Stimulated activated CD8-positive, alpha-beta memory T cell treated with anti-CD3 and anti-CD28 coated beads, Interleukin-4, amount 100 ng/mL, for 4 hours (primary cell): ENCODE measurements at regions not wholly inside any gene's neighbourhood (a gene's known extent, or its start where the extent isn't known, plus 50 kb on each side); places are given as distances from the start of the nearest gene placed in this dataset.
"Not testable (repeated sequence)": the region's sequence is repeated elsewhere in the genome, so short reads cannot be mapped to it uniquely, and the experiment has no call there.

Experiments
- DNase-seq, 2 donors: peaks; one replicate each; pipeline ENCODE4 v3.0.0-alpha.2; 2020; ENCODE audit warnings: low read depth in 2 of 2, low spot score in 1 of 2

GRCh38 chr7:3135626-3136025 lies 92.0 kb upstream of the CARD11 start:
- DNase-seq: no peak

GRCh38 chr7:3138206-3138605 lies 94.5 kb upstream of the CARD11 start:
- DNase-seq: no peak

DNA sequence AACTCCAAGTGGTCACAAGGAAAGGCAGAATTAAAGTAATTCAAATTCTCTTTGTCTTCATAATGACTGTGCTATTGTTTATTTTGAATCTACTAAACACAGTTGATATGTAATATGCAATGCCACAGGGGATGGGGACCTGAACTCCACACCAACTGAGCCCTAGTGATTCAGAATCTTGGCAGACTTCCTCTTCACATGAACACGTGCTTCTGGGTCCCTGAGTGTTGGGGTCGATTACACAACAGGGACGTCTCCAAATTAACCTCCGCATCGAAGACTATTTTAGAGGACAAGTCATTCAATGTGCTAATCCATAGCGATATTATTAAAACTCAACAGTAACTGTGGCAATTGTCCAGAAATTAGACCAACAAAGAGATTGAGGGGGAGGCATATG lies 95.3 kb upstream of the CARD11 start:
- DNase-seq: no peak

DNA sequence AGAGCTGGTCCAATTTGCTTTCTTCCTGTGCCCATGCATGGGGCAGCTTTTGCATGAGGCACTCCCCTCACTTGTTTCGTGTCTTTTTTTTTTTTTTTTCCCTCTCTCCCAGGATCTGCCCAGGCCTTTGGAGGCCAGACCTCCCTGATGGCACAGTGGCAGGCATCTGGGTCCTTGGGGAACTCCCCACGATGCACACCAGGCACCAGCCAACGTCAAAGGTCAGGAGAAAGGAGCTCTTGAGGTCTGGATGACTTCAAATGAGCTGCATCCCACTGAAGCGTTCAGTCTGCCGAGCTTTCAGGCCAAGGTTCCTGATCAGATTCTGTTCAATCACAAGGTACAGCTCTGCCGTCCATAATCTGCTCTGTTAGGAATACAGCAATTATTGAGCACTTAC lies 97.2 kb upstream of the CARD11 start:
- DNase-seq: no peak

- no peak for DNase-seq
Observed at GRCh38 chr7:3141326-3141725, 97.7 kb upstream of the CARD11 start.

DNA sequence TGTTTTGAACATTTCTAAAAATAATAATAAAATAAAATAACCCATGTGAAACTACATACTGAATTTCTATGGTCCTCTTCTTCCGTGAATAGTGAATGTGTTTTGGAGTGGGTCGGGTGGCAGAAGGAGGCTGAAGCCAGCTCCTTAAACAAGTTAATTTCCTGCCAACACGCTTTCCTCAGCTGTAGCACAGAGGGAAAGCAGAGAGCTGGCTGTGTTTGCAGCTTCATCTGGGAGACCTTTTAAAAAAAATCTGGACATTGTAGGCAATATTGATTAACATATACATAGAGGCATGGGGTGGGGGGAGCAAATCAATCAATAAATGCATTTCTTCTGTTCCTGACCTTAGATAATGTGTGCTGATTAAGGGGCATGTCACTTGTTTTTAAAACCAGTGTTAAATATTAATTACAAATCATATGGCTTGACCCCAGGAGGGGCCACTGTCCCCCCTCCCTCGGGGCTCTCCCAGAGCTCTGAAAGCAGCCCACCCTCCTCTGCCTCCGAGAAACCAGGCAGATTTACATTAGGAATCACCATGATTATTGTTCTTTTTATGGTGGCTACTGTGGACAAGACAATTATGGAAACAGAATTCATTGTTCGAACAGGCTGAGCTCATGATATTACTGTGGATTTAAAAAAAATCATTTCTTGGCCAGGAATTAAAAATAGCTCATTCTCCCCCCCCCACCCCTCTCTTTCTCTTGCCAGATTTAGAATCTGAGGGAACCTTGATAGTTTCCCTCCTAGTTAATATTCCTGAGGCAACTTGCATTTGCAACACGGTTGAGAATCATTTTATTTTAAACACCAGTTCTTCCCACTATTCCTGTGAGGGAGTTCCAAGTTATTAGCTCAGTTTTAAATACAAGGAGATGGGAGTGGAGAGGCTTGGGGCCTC lies 100.5 kb upstream of the CARD11 start:
- no peak for DNase-seq

DNA sequence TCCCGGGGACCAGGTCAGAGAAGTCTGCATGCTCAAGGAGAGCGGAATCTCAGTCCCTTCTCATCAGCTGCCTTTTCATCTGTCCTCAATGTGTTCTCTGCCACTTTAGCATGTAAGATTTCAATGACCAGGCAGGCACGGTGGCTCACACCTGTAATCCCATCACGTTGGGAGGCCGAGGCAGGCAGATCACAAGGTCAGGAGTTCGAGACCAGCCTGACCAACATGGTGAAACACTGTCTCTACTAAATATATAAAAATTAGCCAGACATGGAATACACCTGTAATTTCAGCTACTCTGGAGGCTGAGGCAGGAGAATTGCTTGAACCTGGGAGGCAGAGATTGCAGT lies 101.1 kb upstream of the CARD11 start:
- DNase-seq: not testable (repeated sequence)

DNA sequence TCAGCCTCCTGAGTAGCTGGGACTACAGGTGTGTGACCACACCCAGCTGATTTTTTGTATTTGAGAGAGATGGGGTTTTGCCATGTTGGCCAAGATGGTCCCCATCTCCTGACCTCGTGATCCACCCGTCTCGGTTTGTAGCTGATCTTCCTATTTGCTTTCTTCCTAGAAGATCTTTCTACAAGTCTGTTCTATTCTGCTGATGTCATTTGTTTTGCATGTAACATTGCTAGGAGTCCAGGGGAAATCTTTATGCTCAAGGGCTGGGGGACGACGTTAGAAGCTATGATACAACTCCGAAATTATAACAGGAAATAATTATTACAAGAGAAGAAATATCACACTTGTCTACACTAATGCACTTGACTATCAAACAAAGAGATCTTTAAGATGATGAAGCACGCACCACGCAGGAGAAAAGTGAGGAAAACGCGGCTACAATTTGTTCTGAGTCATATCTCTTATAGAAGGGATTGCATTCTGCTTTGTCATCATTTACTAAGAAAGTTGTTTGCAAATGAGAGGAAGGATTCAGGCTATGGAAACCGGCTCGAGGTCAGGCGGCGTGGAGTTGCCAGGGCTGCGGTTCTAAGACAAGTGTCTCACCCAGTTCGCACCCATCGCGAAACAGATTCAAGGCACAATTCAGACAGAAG lies 103.0 kb upstream of the CARD11 start:
- DNase-seq: no peak

DNA sequence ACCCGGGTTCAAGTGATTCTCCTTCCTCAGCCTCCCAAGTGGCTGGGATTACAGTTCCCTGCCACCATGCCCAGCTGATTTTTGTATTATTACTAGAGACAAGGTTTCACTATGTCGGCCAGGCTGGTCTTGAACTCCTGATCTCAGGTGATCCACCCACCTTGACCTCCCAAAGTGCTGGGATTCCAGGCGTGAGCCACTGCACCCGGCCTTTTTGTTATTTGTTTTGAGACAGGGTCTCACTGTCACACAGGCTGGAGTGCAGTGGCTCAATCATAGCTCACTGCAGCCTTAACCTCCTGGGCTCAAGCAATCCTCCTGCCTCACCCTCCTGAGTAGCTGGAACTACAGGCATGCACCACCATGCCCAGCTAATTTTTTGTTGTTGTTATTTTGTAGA lies 104.8 kb upstream of the CARD11 start:
- not testable (repeated sequence) for DNase-seq

- DNase-seq: no peak
Observed at GRCh38 chr7:3149231-3149995, 105.7 kb upstream of the CARD11 start.

DNA sequence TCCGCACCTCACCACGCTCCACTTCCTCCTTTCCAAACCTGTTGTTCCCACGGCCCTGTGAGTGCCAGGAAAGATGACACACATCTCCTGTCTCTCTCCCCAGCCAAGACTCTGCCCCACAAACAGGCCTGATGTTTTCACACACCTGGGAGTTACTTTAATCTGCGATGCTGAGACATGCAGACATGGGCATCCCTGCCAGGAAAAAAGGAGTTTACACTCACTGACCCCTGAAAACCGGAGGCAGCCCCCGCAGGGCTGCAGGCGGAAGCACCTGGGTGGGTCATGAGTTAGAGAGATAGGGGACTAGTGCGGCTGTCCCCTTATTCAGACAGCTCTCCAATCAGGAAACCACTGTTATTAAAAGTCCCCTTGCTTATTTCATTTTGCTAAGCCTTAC lies 106.4 kb upstream of the CARD11 start:
- DNase-seq: no peak

- DNase-seq: no peak
Observed at GRCh38 chr7:3151784-3152183, 108.1 kb upstream of the CARD11 start.

GRCh38 chr7:3152714-3153113 lies 109.0 kb upstream of the CARD11 start:
- DNase-seq: no peak

- DNase-seq: no peak
Observed at GRCh38 chr7:3153118-3153517, 109.5 kb upstream of the CARD11 start.

- DNase-seq: no peak
Observed at GRCh38 chr7:3154317-3154716, 110.7 kb upstream of the CARD11 start.

GRCh38 chr7:3154881-3155494 lies 111.3 kb upstream of the CARD11 start:
- DNase-seq: peak; percentile 26 to 29

GRCh38 chr7:3156508-3156907 lies 112.8 kb upstream of the CARD11 start:
- DNase-seq: no peak

DNA sequence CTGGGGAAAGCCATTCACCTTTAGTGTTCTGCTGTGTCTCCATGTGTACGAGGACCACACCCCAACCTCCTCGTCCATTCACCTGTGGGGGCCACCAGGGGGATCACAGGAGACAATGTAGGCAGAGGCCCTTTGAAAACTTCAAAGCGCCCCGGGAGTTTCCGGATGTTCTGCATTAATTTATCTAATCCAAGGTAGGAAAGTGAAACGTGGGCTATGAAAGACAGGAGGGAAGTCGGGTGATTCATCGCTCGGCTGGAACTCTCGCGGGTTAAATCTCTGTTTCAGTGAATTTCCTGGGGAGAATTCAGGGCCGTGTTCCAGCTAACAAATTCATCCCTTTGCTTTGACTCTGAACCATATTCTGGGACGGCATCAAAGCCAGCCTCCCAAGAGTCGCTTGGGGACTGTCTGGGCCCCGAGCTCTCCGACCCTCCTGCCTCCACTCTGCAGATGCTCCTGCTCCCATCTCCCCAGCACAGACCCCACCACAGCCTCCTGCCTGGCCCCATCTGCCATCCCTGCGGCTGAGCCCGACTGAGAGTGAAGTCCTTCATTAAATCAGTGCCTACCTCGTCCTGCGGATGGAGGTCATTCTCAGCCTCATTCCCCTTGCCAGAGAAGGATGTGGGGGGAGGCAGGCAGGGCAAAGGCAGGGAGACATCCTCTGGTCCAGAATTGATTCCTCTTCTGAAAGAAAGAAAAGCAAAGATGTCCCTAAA lies 114.1 kb upstream of the CARD11 start:
- no peak for DNase-seq

- DNase-seq: no peak
Observed at GRCh38 chr7:3158341-3158760, 114.7 kb upstream of the CARD11 start.

GRCh38 chr7:3159039-3159438 lies 115.4 kb upstream of the CARD11 start:
- no peak for DNase-seq

DNA sequence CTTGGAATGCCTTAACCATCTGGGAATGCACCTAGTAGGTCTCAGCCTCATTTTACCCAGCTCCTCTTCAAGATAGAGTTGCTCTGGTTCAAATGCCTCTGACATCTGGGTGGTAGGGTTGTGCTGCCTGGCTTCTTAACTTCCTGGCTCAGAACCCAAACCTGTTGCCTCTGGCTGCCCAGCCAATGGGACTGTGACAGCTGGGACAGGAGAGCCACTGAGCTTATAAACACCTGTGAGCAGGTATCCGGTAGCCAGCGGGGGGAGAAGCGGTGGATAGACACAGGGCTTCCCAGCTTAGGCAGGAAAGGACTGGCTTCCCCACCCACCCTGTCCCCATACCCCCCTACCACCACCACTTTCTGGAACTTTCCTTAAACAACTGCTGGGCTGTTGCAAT lies 115.8 kb upstream of the CARD11 start:
- DNase-seq: no peak
